Daoy (cell line): ENCODE measurements at regions not wholly inside any gene's neighbourhood (a gene's known extent, or its start where the extent isn't known, plus 50 kb on each side); places are given as distances from the start of the nearest gene placed in this dataset.
"Not testable (repeated sequence)": the region's sequence is repeated elsewhere in the genome, so short reads cannot be mapped to it uniquely, and the experiment has no call there.

Source experiments
- DNase-seq: peaks from one replicate; pipeline ENCODE4 v3.0.0-alpha.2; 2015; ENCODE audit warnings: low read depth

DNA sequence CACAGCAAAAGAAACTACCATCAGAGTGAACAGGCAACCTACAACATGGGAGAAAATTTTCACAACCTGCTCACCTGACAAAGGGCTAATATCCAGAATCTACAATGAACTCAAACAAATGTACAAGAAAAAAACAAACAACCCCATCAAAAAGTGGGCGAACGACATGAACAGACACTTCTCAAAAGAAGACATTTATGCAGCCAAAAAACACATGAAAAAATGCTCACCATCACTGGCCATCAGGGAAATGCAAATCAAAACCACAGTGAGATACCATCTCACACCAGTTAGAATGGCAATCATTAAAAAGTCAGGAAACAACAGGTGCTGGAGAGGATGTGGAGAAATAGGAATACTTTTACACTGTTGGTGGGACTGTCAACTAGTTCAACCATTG, 207.8 kb downstream of the USP6NL start:
- not testable (repeated sequence) for DNase-seq

DNA sequence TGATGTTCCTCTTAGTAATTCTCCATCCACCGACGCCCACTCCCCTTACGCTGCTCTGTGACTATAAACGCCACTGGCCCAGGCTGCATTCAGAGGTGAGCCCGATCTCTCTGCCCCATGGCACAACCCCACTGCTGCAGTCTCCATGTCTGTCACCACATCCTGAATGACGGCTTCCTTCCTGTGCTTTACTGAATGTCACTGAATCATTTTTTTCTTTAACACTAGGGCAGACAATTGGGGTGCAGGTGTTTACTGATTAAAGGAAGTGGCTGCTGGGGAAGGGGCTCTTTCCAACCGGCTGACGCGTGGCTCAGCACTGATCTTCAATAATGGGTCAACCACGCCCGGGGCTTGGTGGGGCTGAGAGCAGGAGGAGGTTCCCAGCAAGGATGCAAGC, 208.3 kb downstream of the USP6NL start:
- no peak for DNase-seq

DNA sequence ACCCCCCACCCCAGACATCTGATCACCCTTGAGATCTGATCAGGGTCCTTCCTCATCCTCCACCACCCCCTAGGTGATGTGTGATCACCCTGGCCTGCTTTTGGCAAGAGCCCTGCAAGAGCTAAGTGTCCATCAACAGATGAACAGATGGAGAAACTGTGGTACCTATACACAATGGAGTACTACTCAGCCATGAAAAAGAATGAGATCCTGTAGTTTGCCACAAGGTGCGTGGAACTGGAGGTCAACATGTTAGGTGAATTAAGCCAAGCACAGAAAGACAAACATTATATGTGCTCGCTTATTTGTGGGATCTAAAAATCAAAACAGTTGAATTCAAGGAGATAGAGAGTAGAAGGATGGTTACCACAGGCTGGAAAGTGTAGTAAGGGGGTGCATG, 209.1 kb downstream of the USP6NL start:
- DNase-seq = no peak

DNA sequence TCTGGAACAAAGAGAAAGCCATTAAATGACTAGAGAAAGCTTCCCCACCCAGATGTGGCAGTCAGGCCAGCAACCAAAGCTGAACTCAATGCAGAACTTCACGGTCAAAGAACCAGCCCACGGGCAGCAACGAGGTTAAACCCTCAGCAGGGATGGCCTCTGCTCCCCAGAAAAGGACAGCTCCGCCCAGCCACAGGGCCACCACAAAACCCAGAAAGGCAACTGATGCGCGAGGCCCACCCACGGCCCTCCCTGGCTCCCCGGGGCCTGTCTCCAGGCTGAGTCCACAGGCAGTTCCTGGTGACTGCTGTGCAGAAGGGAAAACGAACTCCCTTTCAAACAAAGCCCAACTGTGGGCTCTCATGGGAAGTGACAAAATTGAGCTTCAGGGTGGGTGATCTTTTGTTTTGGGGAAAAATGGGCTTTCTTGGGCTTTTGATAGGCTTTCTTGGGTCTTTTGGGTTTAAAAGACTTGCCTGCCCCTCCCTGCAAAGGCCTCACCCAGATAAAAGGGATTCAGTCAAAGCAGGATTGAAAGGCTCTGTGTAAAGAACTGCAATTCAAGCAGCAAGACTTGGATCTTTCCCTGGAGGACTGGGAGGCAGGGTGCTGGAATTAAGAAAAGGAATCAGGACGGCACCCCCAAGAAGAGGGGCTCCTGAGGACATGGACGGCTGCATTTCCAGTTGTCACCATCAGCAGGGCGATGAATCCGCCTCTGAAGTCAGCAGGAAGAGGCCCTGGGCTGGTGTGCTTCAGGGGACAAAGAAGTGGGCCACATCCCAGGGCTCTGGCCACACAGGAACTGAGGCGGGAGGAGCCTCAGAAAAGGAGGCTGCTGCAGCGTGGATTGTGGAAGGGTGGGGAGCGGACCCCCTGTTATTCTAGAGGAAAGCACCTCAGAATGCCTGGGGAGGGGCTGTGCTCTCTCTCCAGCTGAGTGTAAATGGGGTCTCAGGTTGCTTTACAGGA, 209.9 kb downstream of the USP6NL start:
- DNase-seq = no peak

DNA sequence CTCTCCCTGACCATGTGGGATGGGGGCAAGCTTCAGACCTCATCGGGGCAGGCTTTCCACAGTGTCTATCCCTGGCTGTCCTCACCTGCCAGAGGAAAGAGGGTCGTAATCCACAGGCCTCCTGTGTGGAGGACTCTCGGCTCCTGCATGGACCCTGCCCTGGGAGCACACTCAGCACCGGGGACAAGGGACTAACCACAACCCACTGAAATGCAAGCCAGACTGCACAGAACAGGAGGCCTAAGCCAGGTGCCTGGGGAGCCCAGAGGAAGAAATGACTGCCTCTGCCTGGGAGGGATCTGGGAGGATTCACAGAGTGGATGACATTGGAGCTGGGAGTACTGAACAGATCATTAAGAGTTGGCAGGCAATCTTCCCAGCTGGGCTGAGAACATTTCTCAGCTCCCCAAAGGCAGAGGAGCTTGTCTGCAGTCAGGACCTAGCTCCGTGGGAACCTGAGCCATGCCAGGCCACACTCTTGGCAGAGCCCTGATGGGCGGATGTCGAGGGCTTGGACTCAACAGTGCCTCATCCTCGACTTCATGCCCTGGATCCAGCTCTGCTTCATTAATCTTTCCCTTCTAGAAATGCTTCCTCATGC, 213.4 kb downstream of the USP6NL start:
- peak; percentile 52 for DNase-seq

DNA sequence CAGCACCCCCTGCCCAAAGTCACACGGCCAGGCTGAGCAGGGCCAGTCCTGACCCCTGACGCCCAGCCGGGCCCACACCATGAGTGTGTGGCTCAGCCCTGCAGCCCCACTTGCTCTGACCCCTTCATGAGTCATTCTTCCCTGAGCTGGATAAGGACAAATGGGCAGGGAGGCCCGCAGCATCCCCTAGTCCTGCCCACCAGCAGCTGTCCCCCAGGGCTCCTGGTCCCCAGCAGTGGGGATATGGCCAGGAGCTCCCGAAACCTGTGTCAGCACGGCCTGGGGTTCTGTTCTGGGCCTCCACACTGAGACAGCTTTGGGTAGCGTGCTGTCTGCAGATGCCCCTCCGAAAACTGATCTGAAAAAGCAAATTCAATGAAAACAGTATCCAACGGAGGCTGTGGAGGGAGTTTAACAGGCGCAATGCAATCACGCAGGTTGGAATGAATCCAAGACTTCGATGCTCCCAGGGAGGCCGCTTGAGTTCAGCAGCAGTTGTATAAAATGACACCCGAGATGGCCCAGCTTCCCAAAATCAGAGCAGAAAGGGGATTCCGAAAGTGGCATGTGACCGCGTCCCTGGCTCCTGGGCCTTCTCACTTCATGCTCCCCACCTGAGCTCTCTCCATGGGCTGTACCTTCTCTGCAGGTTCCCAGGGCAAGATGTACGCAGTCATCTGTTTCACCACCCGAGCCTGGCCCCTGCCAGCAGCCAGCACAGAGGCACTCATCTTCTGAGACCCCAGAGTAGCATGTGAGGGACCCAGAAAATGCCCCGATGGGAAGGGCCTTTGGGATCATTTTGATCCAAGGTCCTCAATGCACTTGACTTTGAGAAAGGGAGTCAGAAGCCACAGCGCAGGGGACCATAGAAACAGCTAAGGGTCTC, 214.1 kb downstream of the USP6NL start:
- DNase-seq = no peak

DNA sequence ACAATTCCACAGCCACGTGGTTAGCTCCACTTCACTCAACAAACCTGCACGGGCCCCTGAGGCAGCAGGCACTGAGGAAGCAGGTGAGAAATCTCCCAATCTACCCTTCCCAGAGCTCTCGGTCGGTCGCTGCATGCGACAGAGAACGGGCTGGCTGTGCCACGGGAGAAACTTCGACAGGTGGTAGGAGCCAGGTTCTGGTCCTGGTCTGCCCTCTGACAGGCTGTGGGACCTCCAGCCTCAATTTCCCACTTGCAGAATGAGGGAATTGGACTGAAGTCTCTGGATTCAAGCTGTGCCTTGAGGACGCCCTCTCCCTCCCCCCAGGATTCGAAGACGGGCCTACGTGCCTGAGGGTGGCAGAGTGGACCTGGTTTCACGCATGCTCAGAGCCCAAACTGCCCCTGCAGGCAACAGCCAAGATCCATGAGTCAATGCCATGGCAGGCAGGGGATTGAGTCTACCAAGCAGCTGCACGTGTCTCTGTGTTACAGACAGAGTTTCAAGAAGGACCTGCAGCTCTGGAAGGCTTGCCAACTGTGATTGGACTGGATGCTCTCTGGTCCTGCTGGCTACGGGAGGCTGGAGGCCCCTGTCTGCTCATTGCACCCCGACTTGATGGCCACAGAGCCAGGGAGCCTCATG, 215.0 kb downstream of the USP6NL start:
- no peak for DNase-seq

DNA sequence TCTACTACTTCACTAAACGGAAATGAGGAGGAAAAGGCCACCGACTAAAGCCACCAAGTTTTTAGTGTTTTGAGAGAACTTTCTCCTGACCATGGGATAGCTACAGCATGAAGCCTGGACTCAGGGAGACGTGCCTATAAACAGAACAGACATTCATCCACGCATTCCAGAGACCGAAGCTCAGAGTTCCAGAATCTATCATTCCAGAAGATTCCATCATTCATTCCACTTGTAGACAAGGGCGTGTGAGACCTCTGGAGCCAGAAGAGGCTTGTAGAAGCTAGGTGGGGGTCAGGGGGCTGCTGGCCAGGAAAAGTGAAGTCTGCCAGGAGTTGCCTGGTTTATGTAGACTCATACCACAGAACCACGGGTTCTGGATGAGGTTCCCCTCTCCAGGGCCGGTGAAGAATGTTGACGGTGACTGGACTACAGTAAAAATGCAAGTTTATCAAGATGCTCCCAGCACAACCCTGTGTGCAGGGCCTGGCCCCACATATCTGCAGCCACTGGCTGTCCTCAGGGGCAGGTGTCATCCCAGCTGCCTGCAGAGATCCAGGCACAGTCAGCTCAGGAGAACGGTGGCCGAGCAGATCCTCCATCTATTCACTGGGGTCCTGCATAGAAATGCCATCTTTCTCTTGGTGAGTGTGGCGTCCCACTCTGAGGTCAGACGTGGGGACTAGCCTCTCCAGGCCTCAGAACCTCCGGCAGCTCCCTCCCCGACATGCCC, 215.7 kb downstream of the USP6NL start:
- no peak for DNase-seq

DNA sequence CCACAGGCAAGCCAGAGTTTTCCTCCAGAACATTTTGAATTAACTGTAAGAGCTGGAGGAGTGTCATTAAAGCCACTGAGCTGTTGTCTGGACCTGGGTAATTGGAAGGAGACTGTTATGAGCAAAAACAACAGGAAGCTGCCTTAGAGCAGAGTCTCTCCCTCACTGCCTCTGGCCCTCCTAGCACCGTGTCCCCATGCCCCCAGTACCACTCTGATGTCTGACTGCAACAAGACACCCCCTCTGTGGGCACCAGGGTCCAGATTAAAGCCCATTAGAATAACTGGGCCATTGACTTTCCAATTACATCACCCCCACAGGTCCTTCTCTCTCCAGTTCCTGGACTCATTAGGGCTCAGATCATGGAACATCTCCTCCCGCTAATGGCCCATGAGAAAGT, 216.3 kb downstream of the USP6NL start:
- DNase-seq = no peak

DNA sequence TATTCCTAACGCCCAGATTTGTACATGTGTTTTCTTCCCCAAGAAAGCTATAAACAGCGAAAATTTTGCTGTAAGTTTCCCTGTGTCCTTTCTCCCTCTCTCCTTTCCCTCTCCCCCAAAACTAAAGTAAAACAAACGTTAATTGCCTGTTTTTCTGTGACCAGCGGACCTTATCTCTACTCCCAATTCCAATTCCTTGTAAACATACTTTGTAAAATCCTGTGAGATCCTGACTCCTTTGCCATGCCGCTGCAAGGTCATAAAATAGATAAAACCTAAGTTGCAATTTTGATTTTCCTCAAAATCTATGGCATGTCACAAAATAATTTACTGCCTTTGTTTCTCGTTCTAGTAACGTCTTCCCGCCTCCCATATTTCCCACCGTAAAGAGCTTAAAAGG, 217.6 kb downstream of the USP6NL start:
- no peak for DNase-seq

DNA sequence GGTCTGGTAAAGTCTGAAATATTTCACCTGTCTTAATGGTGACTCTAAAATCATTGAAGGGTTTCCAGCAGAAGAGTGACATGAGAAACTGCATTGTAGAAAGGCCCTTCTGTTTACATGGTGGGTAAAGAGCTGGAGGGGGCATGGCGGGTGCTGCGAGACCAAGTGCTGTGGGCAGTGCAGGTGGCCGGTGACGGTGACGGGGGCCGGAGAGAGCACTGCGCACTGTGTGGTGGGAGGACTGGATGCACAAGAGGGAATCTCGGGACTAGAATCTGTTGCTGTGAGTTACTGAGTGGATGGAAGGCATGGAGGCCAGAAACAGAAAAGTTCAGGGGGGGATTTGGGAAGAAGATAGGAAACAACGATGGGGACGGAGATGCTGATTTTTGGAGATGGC, 218.7 kb downstream of the USP6NL start:
- no peak for DNase-seq

DNA sequence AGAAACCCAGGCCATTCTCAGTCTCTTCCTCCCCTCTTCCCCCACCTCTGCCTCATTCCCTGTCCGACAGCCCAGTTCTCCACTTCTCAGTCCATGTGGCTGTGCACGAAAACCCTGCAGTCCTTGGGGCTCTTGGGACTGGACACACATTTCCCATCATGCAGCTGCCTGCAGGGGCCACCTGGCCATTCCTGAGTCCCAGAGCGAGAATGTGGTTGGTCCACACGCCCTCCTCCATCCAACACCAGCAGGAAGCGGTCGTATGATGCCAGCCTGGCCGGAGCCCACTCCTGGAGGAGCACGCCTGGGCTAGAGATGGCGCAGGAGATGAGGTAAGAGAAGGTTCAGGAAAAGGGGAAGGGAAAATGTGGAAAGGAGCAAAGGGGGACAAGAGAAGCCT, 222.5 kb downstream of the USP6NL start:
- DNase-seq = no peak

DNA sequence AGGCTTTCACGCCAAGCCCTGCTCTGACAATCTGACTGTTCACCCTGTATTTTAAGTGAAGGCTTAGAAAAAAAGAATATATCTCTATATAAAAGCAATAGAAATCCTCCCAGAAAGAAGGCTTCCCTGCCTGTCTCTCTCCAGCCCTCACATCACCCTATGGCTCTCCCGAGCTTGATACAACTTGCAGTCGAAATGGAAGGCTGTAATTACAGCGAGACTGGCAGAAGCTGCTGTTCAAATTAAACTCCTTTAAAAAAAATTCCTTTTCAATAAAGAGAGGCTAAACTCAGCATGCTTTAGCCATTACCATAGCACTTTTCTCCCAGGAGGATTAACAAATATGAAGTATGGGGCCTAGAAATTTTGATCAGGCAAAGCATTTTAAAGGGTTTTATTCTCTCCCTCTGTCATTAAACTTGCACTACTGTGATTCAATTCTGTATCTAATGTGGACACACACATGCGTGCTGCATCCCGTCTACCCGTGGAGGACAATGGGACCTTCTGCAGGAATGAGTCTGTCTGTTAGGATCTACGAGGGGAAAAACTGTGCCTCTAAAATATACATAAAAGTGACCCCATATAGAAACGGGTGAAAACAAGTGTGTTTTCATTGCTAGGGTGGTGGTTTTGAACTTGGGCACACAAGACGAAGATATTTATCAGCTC, 223.8 kb downstream of the USP6NL start:
- DNase-seq = no peak

DNA sequence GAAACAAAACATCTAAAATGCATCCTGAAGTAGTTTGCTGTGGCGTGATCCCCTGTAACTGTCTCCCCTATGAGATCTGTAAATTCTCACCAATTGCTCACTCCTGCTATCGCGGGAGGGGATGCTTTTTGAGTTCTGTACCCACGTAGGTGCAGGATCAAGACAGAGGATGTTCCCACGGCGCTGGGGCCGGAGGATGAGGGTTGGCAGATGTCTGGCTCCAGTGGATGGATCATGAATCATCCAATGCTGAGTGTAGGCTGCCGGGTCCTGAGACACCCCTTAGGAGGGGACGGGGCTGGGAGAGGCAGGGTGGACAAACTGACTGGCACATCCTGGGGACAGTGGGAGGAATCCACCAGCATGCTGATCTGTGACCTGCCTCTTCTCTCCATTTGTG, 224.4 kb downstream of the USP6NL start:
- peak; percentile 30 for DNase-seq
